HL-60 (cell line): ENCODE measurements at regions not wholly inside any gene's neighbourhood (a gene's known extent, or its start where the extent isn't known, plus 50 kb on each side); places are given as distances from the start of the nearest gene placed in this dataset.
"Not testable (repeated sequence)": the region's sequence is repeated elsewhere in the genome, so short reads cannot be mapped to it uniquely, and the experiment has no call there.

Experiments
- DNase-seq, 2 experiments: peaks; one replicate each; pipeline ENCODE4 v3.0.0-alpha.2; 2010 to 2020; ENCODE audit warnings: low read depth in 1 of 2, low spot score in 1 of 2
- H3K27ac ChIP-seq: fragments of 250-450 bp; sonication (Bioruptor Pico); replicated peaks from 2 replicates; pipeline ENCODE4 v1.5.1; 2020; ENCODE audit warnings: mild to moderate bottlenecking, moderate library complexity
- H3K27me3 ChIP-seq: fragments of 250-450 bp; sonication (Bioruptor Pico); 2 replicates; pipeline ENCODE4 v1.5.1; 2021; ENCODE audit warnings: mild to moderate bottlenecking, moderate library complexity; ENCODE audit not compliant: insufficient read depth, poor library complexity, severe bottlenecking
- H3K4me3 ChIP-seq: replicated peaks from 2 replicates; pipeline ENCODE4 v1.5.1; 2011; ENCODE audit warnings: mild to moderate bottlenecking, control low read depth, low read length; ENCODE audit not compliant: insufficient read depth
- CTCF ChIP-seq: IDR thresholded peaks from one replicate; pipeline ENCODE4 v1.5.1; 2011; ENCODE audit warnings: low read length, control low read depth, inconsistent platforms; ENCODE audit not compliant: insufficient read depth
- GABPA ChIP-seq: IDR thresholded peaks from 2 replicates; pipeline ENCODE4 v1.6.1; 2012; ENCODE audit warnings: low read depth
- POLR2AphosphoS5 ChIP-seq: IDR thresholded peaks from 2 replicates; pipeline ENCODE4 v1.6.1; 2012; ENCODE audit warnings: low read depth
- REST ChIP-seq: IDR thresholded peaks from 2 replicates; pipeline ENCODE4 v1.6.1; 2012; ENCODE audit warnings: low read depth; ENCODE audit not compliant: insufficient replicate concordance
- SPI1 ChIP-seq: IDR thresholded peaks from 2 replicates; pipeline ENCODE4 v1.6.1; 2012; ENCODE audit warnings: low read depth, mild to moderate bottlenecking, borderline replicate concordance

- TF ChIP-seq SPI1 (no peak), CTCF (no peak), REST (no peak), POLR2AphosphoS5 (no peak), GABPA (no peak)
- DNase-seq = no peak
- H3K27me3 ChIP-seq = no peaks in the 10 kb centered on the region
- no peak overlapping the region for H3K27ac ChIP-seq
- no peak overlapping the region for H3K4me3 ChIP-seq
Observed at GRCh38 chr5:130321931-130322330, 417.7 kb downstream of the CHSY3 start.

- no peak overlapping the region for H3K27ac ChIP-seq
- TF ChIP-seq POLR2AphosphoS5 (no peak), REST (no peak), CTCF (no peak), SPI1 (no peak)
- no peak for DNase-seq
- H3K27me3 ChIP-seq = no peaks in the 10 kb centered on the region
- no peak overlapping the region for H3K4me3 ChIP-seq
Observed at GRCh38 chr5:130316971-130317680, 412.9 kb downstream of the CHSY3 start.

- no peak for DNase-seq
- no peak overlapping the region for H3K4me3 ChIP-seq
- TF ChIP-seq REST = no peak
- no peak for TF ChIP-seq GABPA
- TF ChIP-seq SPI1 = no peak
- H3K27me3 ChIP-seq = no peaks in the 10 kb centered on the region
- H3K27ac ChIP-seq = no peak overlapping the region
Observed at GRCh38 chr5:130295235-130295634, 391.0 kb downstream of the CHSY3 start.

- DNase-seq, H3K27me3 ChIP-seq, H3K4me3 ChIP-seq, H3K27ac ChIP-seq: not testable (repeated sequence)
Observed at GRCh38 chr5:130294798-130295197, 390.5 kb downstream of the CHSY3 start.
